H1 (cell line): ENCODE measurements at regions not wholly inside any gene's neighbourhood (a gene's known extent, or its start where the extent isn't known, plus 50 kb on each side); places are given as distances from the start of the nearest gene placed in this dataset.
"Not testable (repeated sequence)": the region's sequence is repeated elsewhere in the genome, so short reads cannot be mapped to it uniquely, and the experiment has no call there.

Source experiments
- CTCF ChIA-PET: fragments of 300-600 bp; sonication (Branson Sonifier 250); formaldehyde crosslinking; loops from one replicate; lab custom pipeline; 2021; ENCODE audit not compliant: partially characterized antibody; lab: Charles Lee
- POLR2A ChIA-PET: fragments of 300-600 bp; sonication (Branson Sonifier 250); formaldehyde crosslinking; loops from one replicate; lab custom pipeline; 2021; ENCODE audit warnings: inconsistent platforms; ENCODE audit not compliant: partially characterized antibody; lab: Charles Lee
- DNase-seq, 2 experiments: peaks; one replicate each; pipeline versions ENCODE4 v3.0.0 to v3.0.0-alpha.2; 2010 to 2022; ENCODE audit warnings: low spot score in 2 of 2, low read depth in 1 of 2, mixed read lengths in 1 of 2
- FAIRE-seq: peaks from 2 replicates; lab custom pipeline; 2011; peaks lifted over from hg19 to GRCh38; lab: Jason Lieb, UNC
- H2AFZ ChIP-seq: 2 replicates; pipeline ENCODE4 v1.8.1; 2012; ENCODE audit warnings: low read length, inconsistent platforms
- H2AK5ac ChIP-seq: 2 replicates; pipeline ENCODE4 v1.6.1; 2013; ENCODE audit warnings: low read depth, low read length
- H2BK120ac ChIP-seq: replicated peaks from 2 replicates; pipeline ENCODE3; 2013; ENCODE audit warnings: low read depth, low read length, inconsistent platforms
- H2BK12ac ChIP-seq: 2 replicates; pipeline ENCODE4 v1.6.1; 2013; ENCODE audit warnings: low read depth, low read length
- H2BK15ac ChIP-seq: 2 replicates; pipeline ENCODE4 v1.6.1; 2013; ENCODE audit warnings: low read length
- H2BK20ac ChIP-seq: 2 replicates; pipeline ENCODE4 v1.6.1; 2013; ENCODE audit warnings: low read length
- H2BK5ac ChIP-seq: 2 replicates; pipeline ENCODE4 v1.6.1; 2013; ENCODE audit warnings: low read depth, low read length
- H3K14ac ChIP-seq: 2 replicates; pipeline ENCODE4 v1.6.1; 2013; ENCODE audit warnings: inconsistent platforms; ENCODE audit not compliant: insufficient read length
- H3K18ac ChIP-seq: 2 replicates; pipeline ENCODE4 v1.6.1; 2013; ENCODE audit warnings: low read length; ENCODE audit errors: extremely low read depth
- H3K23ac ChIP-seq: 2 replicates; pipeline ENCODE4 v1.6.1; 2013; ENCODE audit warnings: inconsistent platforms; ENCODE audit not compliant: insufficient read length
- H3K23me2 ChIP-seq: 2 replicates; pipeline ENCODE4 v1.6.1; 2013; ENCODE audit warnings: low read depth, low read length
- H3K27ac ChIP-seq: 2 replicates; pipeline ENCODE4 v1.6.1; 2011; ENCODE audit warnings: low read depth, low read length, inconsistent platforms
- H3K27me3 ChIP-seq, 4 experiments: replicated peaks in 1 of 4; 1 replicate in 1 of 4; 2 replicates in 3 of 4; pipeline versions ENCODE4 v1.6.1 to v1.8.1; 2011 to 2013; ENCODE audit warnings: low read length in 3 of 4, mild to moderate bottlenecking in 3 of 4, inconsistent platforms in 2 of 4, mixed read lengths in 2 of 4, moderate library complexity in 1 of 4; ENCODE audit not compliant: control insufficient read depth in 3 of 4, insufficient read depth in 3 of 4; ENCODE audit errors: extremely low read depth in 1 of 4
- H3K36me3 ChIP-seq, 4 experiments: 2 replicates each; pipeline versions ENCODE4 v1.6.1 to v1.8.1; 2011 to 2013; ENCODE audit warnings: mild to moderate bottlenecking in 4 of 4, low read length in 3 of 4, moderate library complexity in 2 of 4, control low read depth in 1 of 4, inconsistent platforms in 1 of 4; ENCODE audit not compliant: insufficient read depth in 4 of 4, control insufficient read depth in 2 of 4
- H3K4ac ChIP-seq: replicated peaks from 2 replicates; pipeline ENCODE3; 2013; ENCODE audit warnings: low read length, low read depth, mixed read lengths, inconsistent platforms; ENCODE audit not compliant: insufficient read length
- H3K4me1 ChIP-seq, 4 experiments: replicated peaks in 1 of 4; 1 replicate in 1 of 4; 2 replicates in 3 of 4; pipeline versions ENCODE4 v1.6.1 to v1.8.1; 2011 to 2013; ENCODE audit warnings: low read length in 3 of 4, inconsistent platforms in 2 of 4, mixed read lengths in 1 of 4; ENCODE audit not compliant: insufficient read depth in 4 of 4, control insufficient read depth in 3 of 4
- H3K4me2 ChIP-seq, 2 experiments: 2 replicates each; pipeline versions ENCODE4 v1.6.1 to v1.8.1; 2011 to 2013; ENCODE audit warnings: low read depth in 2 of 2, low read length in 2 of 2, control low read depth in 1 of 2, inconsistent platforms in 1 of 2, mild to moderate bottlenecking in 1 of 2; ENCODE audit not compliant: insufficient read depth in 1 of 2
- H3K4me3 ChIP-seq, 4 experiments: fragments of 200-600, 300-600 bp in 1 of 4; sonication (generic), shearing (Covaris generic), sonication (Bioruptor Twin) in 1 of 4; 2 replicates each; pipeline versions ENCODE4 v1.5.1 to v1.8.1; 2011 to 2016; ENCODE audit warnings: low read length in 4 of 4, low read depth in 3 of 4, control low read depth in 2 of 4, inconsistent platforms in 2 of 4, mild to moderate bottlenecking in 2 of 4, mixed read lengths in 1 of 4, moderate library complexity in 1 of 4; ENCODE audit not compliant: insufficient read depth in 2 of 4; ENCODE audit errors: extremely low read depth in 1 of 4
- H3K56ac ChIP-seq: replicated peaks from 2 replicates; pipeline ENCODE3; 2013; ENCODE audit warnings: low read depth, mild to moderate bottlenecking, mixed read lengths, low read length, inconsistent platforms; ENCODE audit not compliant: insufficient read length
- H3K79me1 ChIP-seq: 2 replicates; pipeline ENCODE4 v1.6.1; 2013; ENCODE audit warnings: low read depth, low read length, control low read depth
- H3K79me2 ChIP-seq, 2 experiments: 2 replicates each; pipeline versions ENCODE4 v1.6.1 to v1.8.1; 2012 to 2013; ENCODE audit warnings: low read length in 2 of 2, mild to moderate bottlenecking in 2 of 2, inconsistent platforms in 1 of 2; ENCODE audit not compliant: insufficient read depth in 2 of 2, control insufficient read depth in 1 of 2
- H3K9ac ChIP-seq, 4 experiments: replicated peaks in 1 of 4; 1 replicate in 1 of 4; 2 replicates in 3 of 4; pipeline versions ENCODE4 v1.6.1 to v1.8.1; 2011 to 2013; ENCODE audit warnings: low read depth in 3 of 4, low read length in 3 of 4, control low read depth in 2 of 4, mild to moderate bottlenecking in 2 of 4, moderate library complexity in 2 of 4, inconsistent platforms in 1 of 4; ENCODE audit errors: extremely low read depth in 1 of 4
- H3K9me3 ChIP-seq, 2 experiments: 2 replicates each; pipeline versions ENCODE4 v1.6.1 to v1.8.1; 2012 to 2013; ENCODE audit warnings: mild to moderate bottlenecking in 2 of 2, moderate library complexity in 2 of 2, control low read depth in 1 of 2, inconsistent platforms in 1 of 2, low read depth in 1 of 2, low read length in 1 of 2, mixed read lengths in 1 of 2; ENCODE audit not compliant: insufficient read depth in 2 of 2
- H4K20me1 ChIP-seq, 2 experiments: replicated peaks in 1 of 2; 2 replicates each; pipeline versions ENCODE3 to v1.8.1; 2011 to 2013; ENCODE audit warnings: inconsistent platforms in 2 of 2, low read length in 2 of 2, mild to moderate bottlenecking in 1 of 2; ENCODE audit not compliant: insufficient read depth in 2 of 2, control insufficient read depth in 1 of 2
- H4K5ac ChIP-seq: 2 replicates; pipeline ENCODE4 v1.6.1; 2013; ENCODE audit warnings: low read length, low read depth, mixed read lengths, inconsistent platforms; ENCODE audit not compliant: insufficient read length
- H4K8ac ChIP-seq: 2 replicates; pipeline ENCODE4 v1.8.0; 2013; ENCODE audit warnings: mild to moderate bottlenecking, moderate library complexity, low read length, inconsistent platforms; ENCODE audit not compliant: insufficient read depth; ENCODE audit errors: extremely low read depth
- H4K91ac ChIP-seq: replicated peaks from 2 replicates; pipeline ENCODE3; 2013; ENCODE audit warnings: low read length, mixed read lengths, inconsistent platforms; ENCODE audit not compliant: insufficient read length
- JUND ChIP-seq: IDR thresholded peaks from 2 replicates; pipeline ENCODE4 v1.6.1; 2011; ENCODE audit warnings: mild to moderate bottlenecking, improper control_type of control experiment, low read length
- USF2 ChIP-seq: IDR thresholded peaks from 2 replicates; pipeline ENCODE4 v1.6.1; 2011; ENCODE audit warnings: low read length, improper control_type of control experiment
- WGBS, 2 experiments: shearing (Covaris generic) in 1 of 2; methylation state at CpG; one replicate each; pipeline versions ENCODE4 v1.1.6 to v1.1.7; 2013 to 2015; ENCODE audit warnings: low lambda C conversion rate in 2 of 2, mixed read lengths in 2 of 2, inconsistent platforms in 1 of 2, low coverage in 1 of 2, missing lambda C conversion rate in 1 of 2; ENCODE audit not compliant: insufficient replicate concordance in 2 of 2, insufficient coverage in 1 of 2, insufficient read length in 1 of 2; ENCODE audit errors: extremely low coverage in 1 of 2, missing lambda C conversion rate in 1 of 2; 5-methylcytosine and 5-hydroxymethylcytosine counted together

GRCh38 chr9:124144561-124145123 is 113.1 kb upstream of the NEK6 start:
- H3K9me3 ChIP-seq, H2AK5ac ChIP-seq, H3K4me3 ChIP-seq, H2AFZ ChIP-seq, POLR2A ChIA-PET, H3K9ac ChIP-seq, H3K36me3 ChIP-seq, H3K79me1 ChIP-seq, H3K4me2 ChIP-seq, H2BK20ac ChIP-seq, H3K14ac ChIP-seq: not testable (repeated sequence)
- CTCF ChIA-PET: interaction anchor here (0.9 kb wide), 1 partner anchor 167 kb away, joined by 3 read pairs; no protein-coding TSS in a partner anchor
- 80% methylated on average over 10 of the region's 10 CpGs; no CpG with 5 or more reads in 1 of the 2 experiments for WGBS, 2 experiments
- TF ChIP-seq USF2 (peak; percentile 43), JUND (peak; percentile 36; the same call in 1 of the 2 replicates)
- TF ChIP-seq, all 59 proteins: peak for 2; not testable (repeated sequence) for 57
- H3K56ac ChIP-seq, H3K27ac ChIP-seq, H3K4ac ChIP-seq, H2BK12ac ChIP-seq, H4K20me1 ChIP-seq, FAIRE-seq, H3K4me1 ChIP-seq, H3K27me3 ChIP-seq, H4K8ac ChIP-seq, H2BK15ac ChIP-seq, H4K5ac ChIP-seq, H2BK5ac ChIP-seq, H2BK120ac ChIP-seq, H3K79me2 ChIP-seq, H3K23ac ChIP-seq, H3K18ac ChIP-seq, H4K91ac ChIP-seq, H3K23me2 ChIP-seq: not testable (repeated sequence)
- peak in 1 of 2 experiments; percentile 41 for DNase-seq
